HG03108 (cell line): ENCODE measurements at regions not wholly inside any gene's neighbourhood (a gene's known extent, or its start where the extent isn't known, plus 50 kb on each side); places are given as distances from the start of the nearest gene placed in this dataset.
A peak's percentile ranks its signal among the peaks of the same experiment; 100 is the strongest.
"Not testable (repeated sequence)": the region's sequence is repeated elsewhere in the genome, so short reads cannot be mapped to it uniquely, and the experiment has no call there.

Experiments used
- ATAC-seq: cut with Tn5 transposase; IDR thresholded peaks from one replicate; pipeline ENCODE4 v1.9.1; 2021; ENCODE audit warnings: moderate library complexity; ENCODE audit not compliant: unreplicated experiment

GRCh38 chr2:54065411-54065810 lies 50.0 kb upstream of the ACYP2 start:
- no peak for ATAC-seq

DNA sequence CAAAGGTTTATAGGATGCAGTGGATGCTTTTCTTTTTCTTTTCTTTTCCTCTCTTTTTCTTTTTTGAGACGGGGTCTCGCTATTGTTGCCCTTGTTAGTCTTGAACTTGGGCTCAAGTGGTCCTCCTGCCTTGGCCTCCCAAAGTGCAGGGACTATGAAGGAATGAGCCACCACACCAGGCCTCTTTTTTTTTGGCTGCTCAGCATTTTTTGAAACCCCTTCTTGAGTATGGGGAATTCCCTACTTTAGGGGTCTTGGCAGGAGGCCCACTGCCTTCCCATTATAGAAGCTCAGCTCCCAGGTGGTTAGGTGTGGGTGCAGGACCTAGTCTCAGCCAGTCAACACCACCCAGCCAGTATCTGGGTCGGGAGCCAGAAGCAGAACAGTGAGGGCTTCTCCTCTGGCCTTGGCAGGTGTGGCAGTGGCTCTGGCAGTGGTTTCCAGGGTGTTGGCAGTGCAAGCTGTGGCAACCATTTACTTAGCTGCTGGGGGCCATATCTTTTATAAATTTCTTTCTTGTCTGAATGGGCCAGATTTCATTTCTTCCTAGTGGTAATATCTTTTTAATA lies 51.4 kb upstream of the ACYP2 start:
- ATAC-seq = no peak

DNA sequence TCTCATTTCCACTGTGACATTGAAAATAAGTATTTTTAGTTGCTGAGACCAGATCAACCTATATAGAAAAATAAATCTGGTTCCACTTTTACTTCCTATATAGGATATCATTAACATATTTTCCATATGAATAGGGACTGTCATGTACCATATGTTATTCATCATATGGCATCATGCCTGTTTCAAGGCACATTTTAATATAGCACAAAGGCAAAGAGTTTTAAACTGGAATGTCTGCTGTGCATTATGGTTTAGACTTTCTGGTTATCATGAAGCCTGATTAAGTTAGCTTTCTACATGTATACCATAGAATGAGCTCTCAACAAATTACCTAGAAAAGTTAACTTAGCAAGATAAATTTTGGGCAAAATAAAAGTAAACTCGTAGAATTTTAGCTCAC lies 53.0 kb upstream of the ACYP2 start:
- ATAC-seq = no peak

DNA sequence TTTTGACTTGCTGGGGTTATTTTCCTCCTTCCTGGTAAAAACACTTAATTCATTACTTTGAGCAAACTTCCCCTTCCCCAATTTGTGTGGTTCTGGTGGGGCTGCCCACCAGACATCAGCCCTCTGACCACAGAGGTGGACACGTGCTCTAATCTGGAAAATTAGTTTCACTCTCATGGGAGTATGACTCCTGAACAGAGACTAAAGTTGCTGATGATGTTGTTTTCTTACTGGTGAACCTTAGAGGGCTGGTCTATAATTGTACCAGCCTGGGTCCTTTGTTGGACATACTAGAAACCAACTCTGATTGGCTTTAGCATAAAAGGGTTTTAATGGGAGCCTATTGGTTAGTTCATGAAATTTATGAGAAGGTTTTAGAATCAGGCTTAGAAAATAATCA lies 54.1 kb upstream of the ACYP2 start:
- ATAC-seq = no peak

DNA sequence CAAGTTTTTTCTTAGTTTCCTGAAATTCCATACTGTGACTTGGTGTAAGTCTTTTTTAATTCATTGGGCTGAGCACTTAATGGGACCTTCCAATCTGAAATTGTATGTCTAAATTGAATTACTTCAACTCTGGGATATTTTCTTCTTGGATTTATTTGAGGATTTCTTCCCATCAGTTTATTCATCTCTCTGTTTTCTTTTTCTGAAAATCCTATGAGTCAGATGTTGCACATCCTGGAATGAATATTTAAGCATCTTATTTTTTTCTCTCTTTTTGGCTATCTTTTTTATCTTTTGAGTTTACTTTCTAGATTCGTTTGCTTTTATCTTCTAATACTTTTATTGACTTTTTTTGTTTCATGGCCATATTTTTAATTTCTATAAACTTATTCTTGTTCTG lies 55.4 kb upstream of the ACYP2 start:
- no peak for ATAC-seq

DNA sequence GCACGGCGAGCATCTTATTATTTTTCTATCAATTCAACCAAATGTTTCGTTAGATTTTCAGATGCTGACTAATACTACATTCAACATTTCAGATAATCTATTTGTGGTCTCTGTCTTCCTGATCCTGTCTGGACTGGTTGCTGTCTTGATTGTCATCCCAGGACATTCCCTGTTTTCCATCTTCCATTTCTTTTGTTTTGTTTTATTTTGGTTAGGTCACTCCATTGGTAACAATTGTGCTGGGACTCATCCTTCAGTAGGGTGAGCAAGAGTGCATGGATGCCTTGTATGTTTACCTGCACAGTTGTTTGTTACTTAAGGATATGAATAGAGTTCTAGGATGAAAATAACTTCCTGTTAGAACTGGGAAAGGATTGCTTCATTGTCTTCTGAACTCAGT lies 55.9 kb upstream of the ACYP2 start:
- no peak for ATAC-seq

- no peak for ATAC-seq
Measured at GRCh38 chr2:54058449-54058848, 57.0 kb upstream of the ACYP2 start.

- ATAC-seq = no peak
Measured at GRCh38 chr2:54054774-54055173, 60.6 kb upstream of the ACYP2 start.

GRCh38 chr2:54054271-54054670 lies 61.1 kb upstream of the ACYP2 start:
- peak; percentile 71 for ATAC-seq

- peak; percentile 42 for ATAC-seq
Measured at GRCh38 chr2:54053830-54054229, 61.6 kb upstream of the ACYP2 start.

DNA sequence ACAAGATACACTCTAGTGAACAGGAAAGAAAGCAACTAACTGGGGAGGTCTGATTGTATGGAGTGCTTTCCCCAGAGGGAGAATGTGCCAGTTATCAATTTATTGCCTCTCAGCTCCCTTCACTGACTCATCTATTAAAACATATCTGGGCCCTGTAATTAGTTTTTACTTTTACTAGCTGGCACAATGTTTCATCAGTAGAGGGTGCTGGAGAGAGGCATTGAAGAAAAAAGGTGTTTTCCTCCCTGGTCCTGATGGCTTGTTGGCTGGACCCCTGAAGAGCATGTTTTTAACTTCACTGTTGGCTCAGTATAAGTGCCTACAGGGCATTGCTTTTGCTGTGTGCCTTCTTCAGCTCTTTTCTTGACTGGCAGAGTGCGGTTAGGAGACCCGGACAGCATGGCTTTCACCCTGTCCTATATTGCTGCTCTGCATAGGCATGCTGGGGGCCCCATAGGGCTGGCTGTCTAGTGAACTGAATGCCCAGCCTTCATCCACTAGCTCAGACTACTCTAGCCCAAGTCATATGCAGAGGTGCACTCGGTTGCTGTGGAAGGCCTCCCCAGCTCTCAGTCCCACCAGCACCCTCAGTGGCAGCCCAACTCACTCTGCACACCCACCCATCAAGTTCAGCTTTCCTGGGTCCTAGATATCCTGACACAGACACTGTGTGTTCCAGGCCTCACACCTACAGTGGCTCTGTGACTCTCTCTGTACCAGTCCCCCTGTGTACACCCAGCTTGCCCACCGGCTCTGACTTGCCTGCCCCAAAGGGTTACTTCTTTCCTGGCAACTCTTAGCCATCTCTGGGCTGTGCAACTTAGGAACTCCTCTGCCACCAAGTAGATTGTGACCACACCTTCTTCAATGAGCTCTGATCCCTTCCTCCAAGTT lies 62.3 kb upstream of the ACYP2 start:
- ATAC-seq = no peak

DNA sequence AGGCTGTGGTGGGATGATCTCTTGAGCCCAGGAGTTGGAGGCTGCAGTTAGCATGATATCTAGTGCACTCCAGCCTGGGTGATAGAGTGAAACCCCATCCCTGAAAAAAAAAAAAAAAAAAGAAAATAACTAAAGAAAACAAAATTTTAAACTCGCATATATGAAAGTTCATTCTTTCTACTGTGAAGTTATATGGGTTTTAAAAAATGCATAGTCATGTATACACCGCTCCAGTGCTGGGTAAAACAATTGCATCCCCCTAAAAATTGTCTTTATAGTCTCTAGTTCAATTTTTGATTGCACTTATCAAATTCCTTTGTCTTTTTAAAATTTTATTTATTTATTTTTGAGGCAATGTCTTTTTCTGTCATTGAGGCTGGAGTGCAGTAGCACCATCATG lies 65.0 kb upstream of the ACYP2 start:
- ATAC-seq = no peak

- no peak for ATAC-seq
Measured at GRCh38 chr2:54049365-54049764, 66.0 kb upstream of the ACYP2 start.

GRCh38 chr2:54048896-54049295 lies 66.5 kb upstream of the ACYP2 start:
- ATAC-seq = not testable (repeated sequence)

- no peak for ATAC-seq
Measured at GRCh38 chr2:54048117-54048785, 67.2 kb upstream of the ACYP2 start.

GRCh38 chr2:54047658-54048057 lies 67.8 kb upstream of the ACYP2 start:
- no peak for ATAC-seq

GRCh38 chr2:54047091-54047490 lies 68.3 kb upstream of the ACYP2 start:
- no peak for ATAC-seq

- no peak for ATAC-seq
Measured at GRCh38 chr2:54042897-54043620, 72.3 kb upstream of the PSME4 start.

- no peak for ATAC-seq
Measured at GRCh38 chr2:54042341-54042740, 71.5 kb upstream of the PSME4 start.

DNA sequence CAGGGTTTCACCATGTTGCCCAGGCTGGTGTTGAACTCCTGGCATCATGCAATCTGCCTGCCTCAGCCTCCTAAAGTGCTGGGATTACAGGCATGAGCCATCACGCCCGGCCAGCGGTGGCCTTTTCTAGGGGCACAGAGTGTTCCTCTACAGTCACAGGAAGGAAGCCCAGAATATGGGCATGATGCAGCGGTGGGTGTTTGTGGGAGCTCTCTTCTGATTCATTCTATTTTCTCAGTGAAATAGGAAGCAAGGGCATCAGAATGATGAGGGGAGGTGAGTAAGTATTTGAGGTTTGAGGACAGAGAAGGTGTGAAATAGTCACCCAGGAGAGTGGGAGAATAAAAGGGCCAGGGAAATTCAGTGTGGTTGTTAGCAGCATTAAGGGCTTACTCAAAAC lies 70.3 kb upstream of the PSME4 start:
- no peak for ATAC-seq

- ATAC-seq = no peak
Measured at GRCh38 chr2:54040685-54041084, 69.9 kb upstream of the PSME4 start.
